Ramos (cell line): ENCODE measurements at regions not wholly inside any gene's neighbourhood (a gene's known extent, or its start where the extent isn't known, plus 50 kb on each side); places are given as distances from the start of the nearest gene placed in this dataset.
"Not testable (repeated sequence)": the region's sequence is repeated elsewhere in the genome, so short reads cannot be mapped to it uniquely, and the experiment has no call there.

Experiments
- in situ Hi-C: fragments of 300-500 bp; cut with MboI; formaldehyde crosslinking; loops from one replicate; pipeline ENCODE4 v1.14.3; 2022; ENCODE audit warnings: low sequenced_read_pairs; ENCODE audit not compliant: unreplicated experiment

DNA sequence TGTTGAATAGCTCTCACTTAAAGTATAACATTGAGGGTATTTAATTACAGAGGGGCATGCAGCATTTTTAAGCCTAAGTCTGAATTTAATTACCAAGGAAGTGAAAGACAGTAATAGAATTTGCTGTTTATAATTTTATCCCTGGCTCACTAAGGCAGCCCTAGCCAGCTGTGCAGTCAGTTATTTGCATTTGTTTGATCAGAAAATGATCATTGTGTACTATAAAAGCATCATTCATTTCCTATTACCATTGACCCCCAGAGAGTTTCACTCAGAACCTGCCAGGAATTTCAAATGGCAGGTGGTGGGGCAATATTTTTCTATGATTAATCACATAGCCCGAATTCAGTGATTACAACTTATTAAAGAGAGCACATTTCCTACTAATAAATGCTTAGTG lies 277.1 kb upstream of the KAZN start:
- in situ Hi-C loops, result no loop called here

DNA sequence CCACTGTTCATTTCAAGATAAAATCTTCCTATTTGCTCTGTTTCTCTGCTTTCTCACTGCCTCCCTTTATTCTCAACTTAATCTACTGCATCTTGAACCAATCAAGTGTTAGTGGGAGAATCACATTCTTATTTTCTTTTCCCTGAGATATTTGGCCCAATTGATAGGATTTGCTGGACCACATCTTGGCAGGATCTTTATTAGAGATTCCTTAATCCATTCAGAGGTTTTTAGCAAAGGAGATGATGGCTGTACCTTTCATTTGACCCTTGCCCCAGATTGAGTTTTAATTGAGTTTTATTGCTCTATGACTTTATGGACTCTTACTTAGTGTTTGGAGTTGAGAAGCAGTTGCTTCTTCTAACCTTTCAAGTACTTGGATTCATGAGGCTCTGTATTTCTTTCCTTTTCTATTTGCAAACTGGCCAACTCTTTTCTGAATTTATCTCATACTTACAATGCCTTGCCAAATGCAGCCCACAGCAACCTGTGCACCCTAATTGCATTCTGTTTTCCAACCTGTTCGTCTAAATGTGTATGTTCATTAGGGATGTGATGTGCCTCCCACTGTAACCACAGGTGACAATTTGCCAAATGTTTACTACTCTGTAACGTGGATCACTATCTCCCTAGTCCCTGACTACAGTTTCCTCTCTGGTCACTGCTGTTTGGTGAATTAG lies 274.8 kb upstream of the KAZN start:
- in situ Hi-C loops, result no loop called here

DNA sequence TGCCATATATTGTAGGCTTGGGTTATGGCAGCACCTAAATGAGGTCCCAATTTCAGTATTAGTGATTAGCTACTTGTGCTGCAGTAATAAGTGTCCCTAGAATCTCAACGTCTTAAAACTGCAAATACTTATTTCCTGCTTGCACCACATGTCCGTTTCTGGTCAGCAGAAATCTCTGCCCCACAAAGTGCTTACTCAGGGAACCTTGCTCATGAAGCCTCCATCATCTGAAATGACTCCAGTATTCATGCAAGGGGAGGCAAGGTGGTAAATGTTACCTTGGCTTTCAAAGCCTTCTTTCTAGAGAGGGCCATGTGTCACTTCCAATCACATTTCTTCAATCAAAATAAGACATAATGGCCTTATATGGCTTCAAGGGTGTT lies 274.2 kb upstream of the KAZN start:
- in situ Hi-C loops, result no loop called here

DNA sequence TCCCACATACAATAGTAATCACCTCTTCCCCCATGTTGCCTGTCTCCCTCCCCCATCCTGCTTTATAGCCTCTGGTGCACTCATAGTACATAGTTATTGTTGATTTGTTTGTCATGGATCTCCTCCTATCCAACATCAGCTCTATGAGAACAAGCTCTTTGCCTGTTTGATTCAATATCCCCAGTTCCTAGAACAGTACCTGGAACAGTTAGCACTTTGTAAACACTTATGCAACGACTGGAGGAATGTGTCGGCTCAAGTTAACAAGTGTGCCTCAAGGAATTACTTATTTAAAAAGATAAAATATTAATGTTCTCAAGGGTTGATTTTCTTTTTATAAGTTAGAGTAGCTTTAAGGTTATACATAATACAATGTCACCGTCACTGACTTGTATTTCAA lies 271.6 kb upstream of the KAZN start:
- in situ Hi-C loops, result no loop called here

DNA sequence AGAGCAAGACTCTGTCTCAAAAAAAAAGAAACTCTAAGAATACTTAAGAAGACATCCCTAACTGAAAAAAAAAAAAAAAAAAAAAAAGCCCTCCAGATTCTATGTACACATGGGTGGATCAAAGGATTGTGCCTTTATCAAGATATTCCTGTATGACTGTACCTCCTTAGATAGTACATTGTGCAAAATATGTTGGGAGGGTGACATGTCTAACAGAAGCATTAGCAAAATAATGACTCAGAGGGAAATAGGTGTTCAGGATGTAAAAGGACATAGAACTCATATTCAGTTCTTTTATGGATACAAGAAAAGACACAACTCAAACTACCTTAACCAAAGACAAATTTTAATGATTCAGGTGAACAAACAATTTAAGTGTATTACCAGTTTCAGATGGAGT lies 269.8 kb upstream of the KAZN start:
- in situ Hi-C loops, result no loop called here

DNA sequence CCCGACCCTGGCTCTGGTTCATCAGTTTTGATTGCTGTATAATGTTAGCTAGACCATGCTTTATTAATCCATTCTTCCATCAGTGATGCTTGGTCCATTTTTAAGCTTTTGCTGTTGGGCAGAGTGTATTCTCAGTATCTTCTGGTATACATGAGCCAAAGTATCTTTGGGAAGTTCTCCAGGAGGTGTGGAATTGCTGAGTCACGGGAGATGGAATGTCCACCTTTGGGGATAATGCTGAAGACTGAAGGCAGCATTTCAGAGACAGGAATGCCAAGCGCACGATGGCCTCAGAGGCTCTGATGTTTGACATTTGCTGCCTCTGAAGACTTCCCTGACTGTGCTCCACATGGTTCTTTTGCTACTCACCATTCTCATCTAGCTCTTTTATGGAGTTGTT lies 266.3 kb upstream of the KAZN start:
- in situ Hi-C loops, result no loop called here

DNA sequence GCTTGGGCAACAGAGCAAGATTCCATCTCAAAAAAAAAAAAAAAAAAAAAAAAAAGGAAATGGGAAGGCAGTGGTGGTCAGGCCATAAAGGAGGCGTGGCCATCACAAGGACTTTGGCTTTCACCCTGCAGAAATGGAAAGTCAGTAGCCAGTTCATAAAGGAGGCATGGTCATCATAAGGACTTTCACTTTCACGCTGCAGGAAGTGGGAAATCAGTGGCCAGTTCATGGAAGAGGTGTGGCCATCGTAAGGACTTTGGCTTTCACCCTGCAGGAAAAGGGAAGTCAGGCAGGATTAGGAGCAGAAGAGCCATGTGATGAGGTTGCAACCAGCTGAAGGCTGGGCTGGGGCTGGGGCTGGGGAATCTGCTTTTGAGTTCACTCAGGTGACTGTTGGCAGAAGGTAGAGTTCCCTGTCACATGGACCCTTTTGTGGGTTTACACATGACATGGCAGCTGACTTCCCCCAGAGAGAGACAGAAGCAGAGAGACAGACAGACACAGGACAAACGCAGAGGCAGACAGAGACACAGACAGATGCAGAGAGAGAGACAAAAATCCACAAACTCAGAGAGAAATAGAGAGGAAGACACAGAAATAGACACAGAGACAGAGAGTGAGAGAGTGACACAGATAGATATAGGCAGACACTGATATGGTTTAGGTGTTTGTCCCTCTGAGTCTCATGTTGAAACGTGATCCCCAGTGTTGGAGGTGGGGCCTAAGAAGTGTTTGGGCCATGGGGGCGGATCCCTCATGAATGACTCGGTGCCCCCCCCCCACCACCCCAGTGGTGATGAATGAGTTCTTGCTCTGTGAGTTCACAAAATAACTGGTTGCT lies 263.9 kb upstream of the KAZN start:
- in situ Hi-C loops, result no loop called here

DNA sequence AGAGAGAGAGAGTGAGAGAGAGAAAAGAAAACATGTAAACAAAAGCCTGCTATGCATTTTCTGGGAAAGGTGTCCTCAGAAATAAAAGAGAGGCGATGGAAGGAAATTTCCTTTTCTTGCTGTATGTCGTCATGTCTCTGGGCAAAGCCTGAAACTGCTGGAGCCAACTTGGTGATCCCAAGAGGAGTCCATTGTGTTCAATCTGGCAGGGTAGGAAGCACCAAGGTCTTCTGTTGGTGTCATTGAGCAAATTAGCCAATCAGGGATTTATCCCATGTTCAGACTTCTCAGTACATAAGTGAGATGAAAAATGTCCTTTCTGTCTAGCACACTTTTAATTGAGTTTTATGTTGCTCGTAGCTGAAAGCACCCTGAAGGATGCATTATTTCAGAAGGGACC lies 260.0 kb upstream of the KAZN start:
- in situ Hi-C loops, result no loop called here

DNA sequence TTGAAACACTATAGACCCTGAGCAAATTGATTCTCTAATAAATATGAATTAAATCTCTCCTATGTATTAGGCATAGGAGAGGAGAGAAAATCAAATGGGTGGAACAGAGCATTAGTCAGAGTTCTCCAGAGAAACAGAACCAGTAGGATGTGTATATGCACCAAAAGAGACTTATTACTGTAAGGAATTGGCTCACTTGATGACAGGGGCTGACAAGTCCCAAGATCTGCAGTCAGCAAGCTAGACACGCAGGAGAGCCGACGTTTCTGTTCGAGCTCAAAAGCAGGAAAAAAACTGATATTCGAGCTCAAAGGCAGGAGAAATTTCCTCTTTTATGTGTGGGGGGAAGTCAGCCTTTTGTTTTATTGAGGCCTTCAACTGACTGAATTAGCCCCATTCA lies 259.2 kb upstream of the KAZN start:
- in situ Hi-C loops, result no loop called here

DNA sequence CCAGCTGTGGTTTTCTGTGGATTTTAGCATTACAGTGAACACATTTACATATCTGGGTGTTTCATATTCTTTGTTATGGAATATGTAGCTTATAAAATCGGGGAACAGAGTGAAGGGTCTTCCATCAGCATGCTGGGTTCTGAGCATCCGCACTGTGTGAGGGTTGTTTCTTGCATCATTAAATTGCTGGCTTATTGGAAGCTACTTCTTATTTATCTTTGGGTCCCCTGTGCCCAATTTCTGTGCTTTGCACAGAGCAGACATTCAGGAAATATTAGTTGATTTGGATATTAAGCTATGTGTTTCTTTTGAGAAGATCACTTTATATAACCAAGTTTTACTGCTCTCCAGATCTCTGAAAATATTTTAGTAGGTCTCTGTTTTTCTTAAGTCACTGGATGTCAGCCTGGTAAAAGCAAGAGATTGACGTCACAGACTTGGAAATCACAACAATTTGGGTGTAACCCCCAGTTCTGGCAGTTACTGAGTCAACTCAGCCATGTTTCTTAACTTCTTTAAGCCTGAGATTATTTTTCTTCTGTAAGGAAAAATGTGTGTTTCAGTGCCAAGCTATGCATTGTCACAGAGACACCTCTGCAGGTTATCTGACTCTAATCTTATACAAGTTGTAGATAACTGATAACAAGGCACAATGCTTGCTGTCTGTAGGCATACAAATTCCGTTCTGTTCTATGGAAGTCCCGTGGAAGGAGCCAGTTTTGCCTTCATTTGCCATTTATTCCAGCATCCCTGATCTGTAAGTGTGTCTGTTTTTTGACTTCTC lies 258.3 kb upstream of the KAZN start:
- in situ Hi-C loops, result no loop called here

DNA sequence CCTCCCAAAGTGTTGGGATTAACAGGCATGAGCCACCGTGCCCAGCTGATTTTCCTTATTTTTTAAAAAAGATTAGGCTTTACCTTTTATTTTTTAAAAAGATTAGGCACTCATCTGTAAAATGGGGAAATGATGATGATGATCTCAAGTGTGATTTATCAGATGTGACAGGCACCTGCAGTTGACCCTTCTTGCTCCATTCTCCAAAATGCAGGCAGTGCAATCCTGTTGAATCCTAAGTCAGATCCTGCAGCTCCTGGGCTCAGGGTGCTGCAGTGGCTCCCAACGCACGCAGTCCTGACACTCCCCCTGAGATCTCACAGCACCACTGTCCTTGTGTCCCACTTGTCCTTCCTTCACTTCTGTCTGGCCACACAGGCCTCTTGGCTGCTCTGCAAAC lies 257.3 kb upstream of the KAZN start:
- in situ Hi-C loops, result no loop called here

DNA sequence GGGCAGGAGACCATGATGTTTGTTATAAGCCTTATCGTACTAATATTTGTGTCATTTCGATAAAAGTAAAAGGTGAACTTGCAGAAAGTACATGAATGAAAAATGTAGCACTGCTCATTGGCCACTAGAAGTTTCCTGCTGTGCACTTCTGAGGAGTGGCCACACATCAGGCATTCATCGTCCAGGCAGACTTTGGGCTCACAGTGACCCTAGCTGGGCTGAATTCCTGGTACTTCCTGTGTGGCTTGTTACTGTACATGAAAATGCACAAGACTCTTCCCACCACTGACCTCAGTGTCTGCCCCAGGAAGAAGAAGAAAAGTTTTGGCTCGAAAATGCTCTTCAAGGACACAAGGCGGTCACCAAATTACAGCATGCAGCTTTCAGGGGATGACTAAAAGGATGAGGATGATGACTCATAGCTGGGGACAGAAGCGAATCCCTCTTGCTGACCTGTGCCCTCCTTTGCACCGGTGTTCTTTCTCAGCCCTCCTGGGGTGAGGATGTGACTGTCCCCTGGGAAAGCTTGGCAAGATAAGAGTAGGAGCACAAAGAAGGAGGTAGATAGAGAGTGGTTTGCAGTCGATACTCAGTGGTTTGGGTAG lies 252.4 kb upstream of the KAZN start:
- in situ Hi-C loops, result no loop called here

DNA sequence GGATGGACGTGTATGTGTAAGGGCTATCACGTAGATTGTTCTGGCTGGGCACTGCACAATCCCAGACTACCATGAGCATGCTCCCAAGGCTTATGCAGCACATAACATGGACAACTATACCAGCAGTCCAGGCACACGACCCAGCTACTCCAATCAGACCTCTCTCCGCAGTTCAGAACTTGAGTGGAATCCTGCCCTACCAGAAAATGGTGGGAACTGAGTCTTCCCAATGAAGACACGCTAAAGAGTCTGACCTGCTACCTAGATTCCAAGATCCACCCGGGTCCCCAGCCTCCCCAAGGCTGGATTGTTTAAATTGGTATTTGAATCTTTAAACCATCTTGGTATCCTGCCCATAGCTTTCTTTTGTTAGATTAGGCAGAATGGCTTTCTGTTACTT lies 251.3 kb upstream of the KAZN start:
- in situ Hi-C loops, result no loop called here

DNA sequence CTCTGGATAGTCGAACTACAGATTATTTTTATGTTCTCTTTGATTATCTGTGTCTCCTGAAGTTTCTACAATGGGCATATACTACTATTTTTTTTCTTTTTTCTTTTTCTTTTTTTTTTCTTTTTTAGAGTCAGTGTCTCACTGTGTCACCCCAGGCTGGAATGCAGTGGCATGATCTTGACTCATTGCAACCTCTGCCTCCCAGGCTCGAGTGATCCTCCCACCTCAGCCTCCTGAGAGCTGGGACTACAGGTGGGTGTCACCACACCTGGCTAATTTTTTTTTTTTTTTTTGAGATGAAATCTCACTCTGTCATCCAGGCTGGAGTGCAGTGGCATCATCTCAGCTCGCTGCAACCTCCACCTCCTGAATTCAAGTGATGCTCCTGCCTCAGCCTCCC lies 250.7 kb upstream of the KAZN start:
- in situ Hi-C loops, result no loop called here

DNA sequence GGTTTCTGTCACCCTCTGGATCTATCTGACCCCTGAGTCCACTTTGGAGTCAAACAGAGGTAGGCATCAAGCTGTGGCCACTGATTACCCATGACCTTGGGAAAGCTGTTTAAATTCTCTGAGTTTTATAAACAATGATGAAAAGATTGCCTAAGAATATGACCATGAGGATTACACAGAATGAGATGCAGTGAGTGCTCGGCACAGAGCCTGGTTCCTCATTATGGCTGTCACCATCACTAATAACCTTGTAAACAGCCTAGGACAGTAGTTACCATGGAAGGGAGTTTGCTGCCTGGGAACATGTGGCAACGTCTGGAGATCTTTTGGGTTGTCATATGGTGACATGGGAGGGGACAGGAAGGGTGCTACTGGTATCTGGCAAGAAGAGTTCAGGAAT lies 248.3 kb upstream of the KAZN start:
- in situ Hi-C loops, result no loop called here

DNA sequence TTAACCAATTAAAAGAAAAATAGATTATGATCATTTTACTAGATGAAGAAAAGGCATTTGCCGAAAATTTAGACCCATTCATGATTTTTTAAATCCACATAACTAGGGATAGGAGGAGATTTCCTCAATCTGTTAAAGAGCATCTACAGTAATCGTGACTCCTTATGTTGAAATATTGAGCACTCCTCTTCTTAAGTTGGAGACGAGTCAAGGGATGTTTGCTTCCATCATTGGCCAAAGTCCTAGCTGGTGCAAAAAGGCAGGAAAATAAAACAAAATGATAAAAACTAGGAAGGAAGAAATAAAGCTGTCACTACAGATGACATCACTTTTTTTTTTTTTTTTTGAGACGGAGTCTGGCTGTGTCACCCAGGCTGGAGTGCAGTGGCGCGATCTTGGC lies 245.6 kb upstream of the KAZN start:
- in situ Hi-C loops, result no loop called here

DNA sequence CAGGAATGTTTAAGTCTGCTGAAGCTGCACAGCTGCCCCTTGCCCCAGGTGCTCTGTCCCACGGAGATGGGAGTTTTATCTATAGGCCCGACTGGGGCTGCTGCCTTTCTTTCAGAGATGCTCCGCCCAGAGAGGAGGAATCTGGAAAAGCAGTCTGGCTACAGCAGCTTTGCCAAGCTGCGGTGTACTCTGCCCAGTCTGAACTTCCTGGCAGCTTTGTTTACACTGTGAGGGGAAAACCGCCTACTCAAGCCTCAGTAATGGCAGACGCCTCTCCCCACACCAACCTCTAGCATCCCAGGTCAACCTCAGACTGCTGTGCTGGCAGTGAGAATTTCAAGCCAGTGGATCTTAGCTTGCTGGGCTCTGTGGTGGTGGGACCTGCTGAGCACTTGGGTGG lies 237.5 kb upstream of the KAZN start:
- in situ Hi-C loops, result not testable (repeated sequence)

DNA sequence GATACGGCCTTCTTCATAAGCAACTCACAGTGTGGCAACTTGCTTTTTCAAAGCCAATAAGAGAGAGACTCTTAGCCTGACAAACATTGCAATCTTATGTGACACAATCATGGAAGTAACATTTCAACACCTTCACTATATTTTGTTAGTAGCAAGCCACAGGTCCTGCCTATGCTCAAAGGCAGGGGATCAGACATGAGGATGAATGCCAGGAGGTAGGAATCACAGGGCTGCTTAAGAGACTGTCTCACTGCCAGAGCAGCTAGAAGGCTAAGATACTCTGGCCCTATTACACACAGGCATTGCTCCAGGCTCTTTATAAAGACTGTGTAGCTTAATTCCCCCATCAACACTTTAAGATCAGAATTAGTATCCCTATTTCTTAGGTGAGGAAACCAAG lies 236.2 kb upstream of the KAZN start:
- in situ Hi-C loops, result no loop called here

DNA sequence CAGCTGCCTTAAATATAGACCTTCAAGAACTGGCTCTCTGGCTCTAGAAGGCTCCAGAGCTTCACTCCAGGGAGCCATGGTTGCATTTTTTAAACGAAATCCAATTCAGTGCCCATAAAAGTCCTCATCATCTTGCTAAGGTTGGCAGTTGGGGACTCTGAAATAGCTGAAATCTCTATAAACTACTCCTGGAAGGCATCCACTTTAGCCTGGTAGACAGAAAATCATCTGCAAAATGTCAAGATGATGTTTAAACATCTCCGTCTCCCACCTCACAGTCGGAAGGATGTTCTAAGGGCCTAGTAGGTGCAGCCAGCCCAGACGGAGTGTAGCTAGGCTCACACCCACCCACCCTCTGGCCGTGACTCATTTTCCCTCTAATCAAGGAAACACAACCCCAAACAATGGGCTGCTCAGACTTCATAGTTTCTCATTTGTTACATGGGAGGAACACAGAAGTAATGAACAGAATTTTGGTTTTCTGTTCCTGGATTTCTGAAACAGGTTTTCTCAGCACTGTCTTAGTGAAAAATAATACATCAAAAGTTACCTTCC lies 235.4 kb upstream of the KAZN start:
- in situ Hi-C loops, result no loop called here

DNA sequence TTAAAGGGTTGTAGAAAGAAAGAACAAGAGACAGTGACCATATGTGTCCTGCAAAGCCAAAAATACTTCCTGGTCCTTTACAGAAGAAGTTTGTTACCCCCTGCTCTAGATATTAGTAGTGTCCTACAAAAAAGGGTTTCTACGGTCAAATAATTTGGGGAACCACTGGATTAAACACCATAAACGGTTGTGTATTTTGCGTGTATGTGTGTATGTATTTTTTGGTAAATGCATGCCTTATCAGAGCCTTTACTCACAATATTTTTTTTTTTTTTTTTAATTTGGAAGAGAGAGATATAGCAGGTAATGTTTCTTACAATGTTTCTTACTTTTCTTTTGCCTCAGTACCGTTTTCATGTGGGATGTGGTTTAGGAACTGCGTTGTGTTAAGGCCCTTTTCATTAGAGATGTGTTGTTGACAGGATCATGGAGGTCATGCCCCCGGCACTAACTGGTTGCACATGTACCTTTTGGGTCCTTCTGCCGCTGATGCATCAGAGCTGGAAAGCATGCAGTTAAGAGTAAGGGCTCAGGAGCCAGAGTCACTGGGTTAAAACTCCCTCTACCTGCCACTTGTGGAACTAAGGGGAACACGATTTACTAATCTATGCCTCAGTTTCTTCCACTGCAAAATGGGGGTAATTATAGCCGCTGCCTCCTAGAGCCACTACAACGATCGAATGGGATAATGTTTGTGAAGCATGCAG lies 234.6 kb upstream of the KAZN start:
- in situ Hi-C loops, result no loop called here
